OCI-LY1 (cell line): ENCODE measurements at regions not wholly inside any gene's neighbourhood (a gene's known extent, or its start where the extent isn't known, plus 50 kb on each side); places are given as distances from the start of the nearest gene placed in this dataset.

Source experiments
- H2AFZ ChIP-seq: fragments of 200-600 bp; sonication (generic), shearing (Covaris generic); 2 replicates; pipeline ENCODE4 v1.6.0; 2014; ENCODE audit warnings: antibody characterized with exemption, mild to moderate bottlenecking, low read length
- H3F3A ChIP-seq: fragments of 200-600 bp; sonication (generic), shearing (Covaris generic); 2 replicates; pipeline ENCODE4 v1.6.0; 2014; ENCODE audit warnings: mild to moderate bottlenecking, antibody characterized with exemption, low read length, moderate library complexity; ENCODE audit not compliant: insufficient read depth
- H3K27ac ChIP-seq: fragments of 200-600 bp; sonication (generic); 2 replicates; pipeline ENCODE4 v1.5.1; 2014; ENCODE audit warnings: low read length, mixed run types, mild to moderate bottlenecking, low read depth; ENCODE audit not compliant: poor library complexity, severe bottlenecking
- H3K27me3 ChIP-seq: fragments of 200-600 bp; sonication (generic); 2 replicates; pipeline ENCODE4 v1.6.0; 2014; ENCODE audit warnings: antibody characterized with exemption, mild to moderate bottlenecking, low read length, moderate library complexity; ENCODE audit not compliant: insufficient read depth
- H3K36me3 ChIP-seq: fragments of 200-600 bp; sonication (generic); 2 replicates; pipeline ENCODE4 v1.6.1; 2014; ENCODE audit warnings: mild to moderate bottlenecking, antibody characterized with exemption, low read length, moderate library complexity, mixed read lengths; ENCODE audit not compliant: insufficient read depth
- H3K4me1 ChIP-seq: fragments of 200-600 bp; sonication (generic); 2 replicates; pipeline ENCODE4 v1.5.1; 2014; ENCODE audit warnings: mild to moderate bottlenecking, low read length, moderate library complexity; ENCODE audit not compliant: insufficient read depth, severe bottlenecking
- H3K4me2 ChIP-seq: fragments of 200-600 bp; sonication (generic), shearing (Covaris generic); 2 replicates; pipeline ENCODE4 v1.6.1; 2014; ENCODE audit warnings: low read length
- H3K4me3 ChIP-seq: fragments of 200-600 bp; sonication (generic); 2 replicates; pipeline ENCODE4 v1.5.1; 2014; ENCODE audit warnings: low read length, low read depth, mild to moderate bottlenecking, mixed read lengths; ENCODE audit not compliant: poor library complexity, severe bottlenecking
- H3K79me2 ChIP-seq: fragments of 200-600 bp; shearing (Covaris generic); 2 replicates; pipeline ENCODE4 v1.6.1; 2016; ENCODE audit warnings: mixed run types, low read length, mixed read lengths; ENCODE audit not compliant: insufficient read depth
- H3K9ac ChIP-seq: fragments of 200-600 bp; sonication (generic), shearing (Covaris generic); 2 replicates; pipeline ENCODE4 v1.6.1; 2014; ENCODE audit warnings: mild to moderate bottlenecking, low read length, mixed read lengths
- H3K9me2 ChIP-seq: fragments of 200-600 bp; sonication (generic), shearing (Covaris generic); 2 replicates; pipeline ENCODE4 v1.6.1; 2014; ENCODE audit warnings: low read depth, mild to moderate bottlenecking, low read length, mixed read lengths
- H3K9me3 ChIP-seq: fragments of 200-600 bp; shearing (Covaris generic); 2 replicates; pipeline ENCODE4 v1.6.1; 2014; ENCODE audit warnings: low read length, mixed read lengths
- H4K20me1 ChIP-seq: fragments of 200-600 bp; sonication (generic), shearing (Covaris generic); 2 replicates; pipeline ENCODE4 v1.6.0; 2016; ENCODE audit warnings: mild to moderate bottlenecking, low read length; ENCODE audit not compliant: insufficient read depth
- CTCF ChIP-seq: fragments of 200-600 bp; sonication (generic), shearing (Covaris generic); IDR thresholded peaks from 2 replicates; pipeline ENCODE4 v1.5.1; 2017; ENCODE audit warnings: mild to moderate bottlenecking, antibody characterized with exemption, low read length, moderate library complexity, mixed read lengths
- EZH2 ChIP-seq: fragments of 200-600 bp; sonication (generic), shearing (Covaris generic); IDR thresholded peaks from 2 replicates; pipeline ENCODE4 v1.8.0; 2017; ENCODE audit warnings: borderline replicate concordance, mixed run types, mild to moderate bottlenecking, antibody characterized with exemption, low read length, moderate library complexity, mixed read lengths

- H3K4me3 ChIP-seq: no peak overlapping the region
- no peaks in the 10 kb centered on the region for H3K36me3 ChIP-seq
- no peak overlapping the region for H3K4me2 ChIP-seq
- no peaks in the 10 kb centered on the region for H3F3A ChIP-seq
- no peaks in the 10 kb centered on the region for H3K4me1 ChIP-seq
- H3K79me2 ChIP-seq: no peaks in the 10 kb centered on the region
- H3K9ac ChIP-seq: no peak overlapping the region
- H3K27ac ChIP-seq: no peak overlapping the region
- no peaks in the 10 kb centered on the region for H3K9me2 ChIP-seq
- no peaks in the 10 kb centered on the region for H3K27me3 ChIP-seq
- no peaks in the 10 kb centered on the region for H4K20me1 ChIP-seq
- H2AFZ ChIP-seq: no peak overlapping the region
- TF ChIP-seq EZH2 (no peak), CTCF (no peak)
- H3K9me3 ChIP-seq: no peaks in the 10 kb centered on the region
Observed at GRCh38 chr4:148780426-148781005, 338.3 kb upstream of the NR3C2 start.

- Histone ChIP-seq H3K4me1 (no peaks in the 10 kb centered on the region), H3K27me3 (no peaks in the 10 kb centered on the region), H3K9ac (no peak overlapping the region), H2AFZ (no peak overlapping the region), H3K9me3 (no peaks in the 10 kb centered on the region), H3K4me2 (no peak overlapping the region), H3K4me3 (no peak overlapping the region), H3F3A (no peaks in the 10 kb centered on the region), H3K36me3 (no peaks in the 10 kb centered on the region), H3K9me2 (no peaks in the 10 kb centered on the region), H3K27ac (no peak overlapping the region), H3K79me2 (no peaks in the 10 kb centered on the region), H4K20me1 (no peaks in the 10 kb centered on the region)
- no peak for TF ChIP-seq EZH2
- TF ChIP-seq CTCF: no peak
Observed at GRCh38 chr4:148779771-148780170, 337.6 kb upstream of the NR3C2 start.

- H2AFZ ChIP-seq: no peak overlapping the region
- no peaks in the 10 kb centered on the region for H3K4me1 ChIP-seq
- H3F3A ChIP-seq: no peaks in the 10 kb centered on the region
- H3K27ac ChIP-seq: no peak overlapping the region
- no peaks in the 10 kb centered on the region for H3K9me3 ChIP-seq
- H4K20me1 ChIP-seq: no peaks in the 10 kb centered on the region
- H3K9me2 ChIP-seq: no peaks in the 10 kb centered on the region
- no peak overlapping the region for H3K9ac ChIP-seq
- TF ChIP-seq EZH2 (no peak), CTCF (no peak)
- no peaks in the 10 kb centered on the region for H3K36me3 ChIP-seq
- no peak overlapping the region for H3K4me3 ChIP-seq
- no peak overlapping the region for H3K4me2 ChIP-seq
- H3K79me2 ChIP-seq: no peaks in the 10 kb centered on the region
- H3K27me3 ChIP-seq: no peaks in the 10 kb centered on the region
Observed at GRCh38 chr4:148778980-148779675, 336.9 kb upstream of the NR3C2 start.
